ENCODE measurements at regions not wholly inside any gene's neighbourhood (a gene's known extent, or its start where the extent isn't known, plus 50 kb on each side); places are given as distances from the start of the nearest gene placed in this dataset.
A peak's percentile ranks its signal among the peaks of the same experiment; 100 is the strongest.

DNA sequence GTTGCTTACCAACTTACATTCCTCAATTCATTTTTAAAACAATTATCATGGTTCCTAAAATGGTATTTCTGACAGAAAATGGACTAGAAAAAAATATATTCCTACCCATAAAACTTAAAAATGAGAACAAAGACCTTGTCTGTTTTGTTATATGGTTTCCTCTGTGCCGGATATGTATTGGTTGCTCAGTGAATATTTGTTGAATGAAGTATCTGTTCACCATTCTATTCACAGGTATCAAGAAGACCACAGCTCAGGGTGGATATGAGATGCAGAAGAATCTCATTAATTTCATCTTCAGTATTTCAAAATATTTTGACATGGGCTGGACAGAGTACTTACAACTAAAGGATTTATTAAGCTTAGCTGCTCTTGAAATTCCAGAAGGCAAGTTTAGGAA is 58.1 kb downstream of the TUSC7 start:
- Mint-ChIP-seq H3K9me3 (no peaks in the 10 kb centered on the region), H3K36me3 (no peaks in the 10 kb centered on the region), H3K4me3 (no peak overlapping the region), H3K4me1 (no peaks in the 10 kb centered on the region), H3K27me3 (peaks cover 0 to 9% (median 0%) of the 10 kb centered on the region in 5 donors), H3K27ac (no peak overlapping the region)
- POLR2A ChIA-PET: no interaction called here
- DNase-seq (no peak), ATAC-seq (no peak)

DNA sequence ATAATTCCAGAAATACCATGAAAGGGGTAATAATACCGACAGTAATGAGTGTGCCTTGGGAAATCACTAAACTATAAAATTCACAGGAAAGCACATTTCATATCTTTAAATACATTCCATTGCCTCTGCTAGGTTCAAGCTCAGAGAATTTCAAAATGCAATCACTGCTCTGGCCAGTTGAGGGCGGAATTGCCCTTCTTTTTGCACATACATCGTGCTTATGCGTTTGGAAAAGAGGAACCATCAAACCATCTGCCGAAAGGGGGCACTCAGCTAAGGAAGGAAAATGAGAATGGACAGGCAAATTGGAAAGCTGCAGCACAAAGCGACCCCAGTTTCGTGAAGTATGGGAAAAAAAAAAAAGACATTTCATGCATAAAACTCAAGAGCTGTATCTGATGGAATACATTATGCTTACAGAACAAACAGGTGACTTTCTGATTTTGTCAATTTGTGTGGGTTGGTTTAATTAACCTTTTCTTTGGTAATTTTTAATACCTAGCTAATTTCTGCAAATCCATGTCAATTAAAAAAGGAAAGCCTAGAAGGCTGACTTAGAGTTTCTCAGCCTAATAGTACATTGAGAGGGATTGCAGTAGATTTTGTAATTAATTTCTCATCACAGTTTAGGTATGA is 61.4 kb downstream of the TUSC7 start:
- Mint-ChIP-seq H3K4me1 (no peaks in the 10 kb centered on the region), H3K4me3 (no peak overlapping the region), H3K9me3 (no peaks in the 10 kb centered on the region), H3K27me3 (peaks cover 0 to 13% (median 0%) of the 10 kb centered on the region in 5 donors), H3K27ac (no peak overlapping the region), H3K36me3 (no peaks in the 10 kb centered on the region)
- ATAC-seq (no peak), DNase-seq (no peak)
- POLR2A ChIA-PET: no interaction called here

DNA sequence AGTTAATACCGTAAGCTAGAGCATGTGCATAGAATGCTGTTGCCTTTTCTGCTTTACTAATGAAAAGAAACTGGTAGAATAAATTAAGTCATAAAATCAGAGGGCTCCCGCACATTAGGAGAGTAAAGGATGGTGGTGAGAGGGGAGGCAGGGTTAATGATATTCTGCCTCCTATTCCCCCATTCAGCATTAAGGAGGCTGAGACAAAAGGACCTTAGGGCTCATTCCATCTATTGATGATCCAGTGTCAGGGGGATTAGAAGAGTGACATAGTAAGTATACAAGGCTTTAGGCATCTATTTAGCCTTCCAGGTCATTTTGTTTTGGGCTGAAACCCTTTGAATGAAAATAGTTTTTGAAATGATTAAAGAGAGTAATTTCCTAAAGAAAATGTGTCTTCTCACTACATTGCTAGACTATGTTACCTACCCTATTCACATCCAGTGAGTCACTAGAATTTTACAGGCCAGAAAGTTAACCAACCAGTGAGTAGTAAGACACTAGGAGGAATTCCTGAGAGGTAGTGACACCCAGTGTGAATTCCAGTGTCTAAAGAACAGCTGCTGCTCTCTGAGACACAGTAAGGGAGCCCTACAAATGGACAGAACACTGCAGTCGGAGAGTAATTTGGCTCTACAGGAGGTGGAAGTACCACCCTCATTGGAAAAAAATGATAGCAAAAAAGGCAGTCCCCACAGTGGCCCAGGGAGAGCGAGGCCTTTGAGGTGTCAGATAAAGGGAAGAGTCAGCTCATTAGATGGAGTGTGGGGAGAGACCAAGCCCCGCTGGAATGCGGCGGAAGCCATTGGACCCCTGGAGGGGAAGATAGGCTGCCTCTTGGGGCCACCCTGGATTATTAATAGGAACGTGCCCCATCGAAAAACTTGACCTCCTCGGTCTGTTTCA is 67.6 kb downstream of the TUSC7 start:
- POLR2A ChIA-PET: no interaction called here
- Mint-ChIP-seq H3K4me3 (no peak overlapping the region), H3K36me3 (no peaks in the 10 kb centered on the region), H3K27ac (no peak overlapping the region), H3K4me1 (no peaks in the 10 kb centered on the region), H3K9me3 (no peaks in the 10 kb centered on the region), H3K27me3 (peaks cover 0 to 4% (median 0%) of the 10 kb centered on the region in 5 donors)
- ATAC-seq (no peak), DNase-seq (no peak)

DNA sequence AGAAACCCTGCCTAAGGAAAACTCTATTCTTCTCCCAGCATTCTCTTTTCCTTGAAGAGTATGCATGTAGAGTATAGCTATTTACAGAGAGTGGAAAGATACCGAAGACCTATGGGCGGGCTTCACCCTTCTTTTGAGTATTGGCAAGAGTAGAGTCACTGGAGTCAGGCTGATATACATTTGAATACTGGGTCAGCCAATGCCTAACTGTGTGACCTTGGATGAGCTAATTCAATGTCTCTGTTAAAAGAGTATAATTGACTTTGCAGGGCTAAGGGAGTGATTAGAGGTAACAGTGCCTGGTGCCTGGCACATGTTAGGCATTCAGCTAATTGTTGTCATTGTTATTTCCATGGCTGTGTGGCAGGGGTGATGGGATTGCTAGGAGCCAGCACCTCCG is 75.6 kb downstream of the TUSC7 start:
- Mint-ChIP-seq H3K4me1 (no peaks in the 10 kb centered on the region), H3K4me3 (no peak overlapping the region), H3K9me3 (peaks cover 0 to 13% (median 0%) of the 10 kb centered on the region in 9 donors), H3K27me3 (peaks cover 0 to 3% (median 0%) of the 10 kb centered on the region in 5 donors), H3K36me3 (no peaks in the 10 kb centered on the region), H3K27ac (no peak overlapping the region)
- POLR2A ChIA-PET: no interaction called here
- DNase-seq (no peak), ATAC-seq (no peak)

DNA sequence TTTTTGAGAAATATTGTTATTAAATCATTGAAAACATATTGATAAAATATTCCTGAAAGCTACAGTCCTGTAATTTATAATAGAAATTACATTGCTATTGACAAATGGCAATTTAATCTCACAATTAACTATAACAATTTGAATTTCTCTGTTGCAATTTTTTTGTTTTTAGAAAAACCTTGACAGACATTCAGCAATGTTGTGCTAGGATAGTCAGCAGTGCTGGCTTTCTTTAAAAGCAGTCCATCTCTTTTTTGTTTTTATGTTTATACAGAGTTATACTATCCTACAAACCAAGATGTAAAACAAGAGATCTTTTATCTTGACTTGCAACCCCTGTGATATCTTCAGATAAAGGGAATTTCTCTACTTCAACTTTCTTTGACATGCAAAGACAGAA is 93.1 kb downstream of the TUSC7 start:
- Mint-ChIP-seq H3K4me3 (no peak overlapping the region), H3K4me1 (no peaks in the 10 kb centered on the region), H3K9me3 (peaks cover 4 to 28% (median 8%) of the 10 kb centered on the region in 9 donors), H3K27me3 (no peaks in the 10 kb centered on the region), H3K36me3 (peaks cover 0 to 6% (median 0%) of the 10 kb centered on the region in 3 donors), H3K27ac (no peak overlapping the region)
- POLR2A ChIA-PET: no interaction called here
- ATAC-seq: no peak
- DNase-seq: no peak

DNA sequence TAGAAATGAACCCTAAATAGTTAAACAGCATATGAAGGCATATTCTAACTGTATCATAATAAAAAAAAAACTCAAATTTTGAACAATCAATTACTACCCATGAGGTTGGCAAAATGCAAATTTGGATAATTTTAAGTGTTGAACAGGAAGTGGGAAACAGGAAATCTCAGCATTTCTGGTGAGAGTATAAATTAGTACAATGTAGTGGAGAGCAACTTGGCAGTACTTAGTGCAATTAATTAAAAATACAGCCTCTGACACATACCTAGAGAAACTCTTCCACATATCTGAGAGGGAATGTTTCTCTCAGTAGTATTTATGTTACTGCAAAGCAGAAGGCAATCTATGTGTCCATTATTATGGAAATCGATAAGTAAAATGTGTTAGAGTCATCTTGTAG is 96.8 kb downstream of the TUSC7 start:
- DNase-seq (no peak), ATAC-seq (no peak)
- H3K4me1 Mint-ChIP-seq: no peaks in the 10 kb centered on the region
- H3K9me3 Mint-ChIP-seq: peaks cover 5 to 36% (median 18%) of the 10 kb centered on the region in 9 donors
- POLR2A ChIA-PET: no interaction called here
- no peak overlapping the region for H3K27ac Mint-ChIP-seq
- H3K4me3 Mint-ChIP-seq: no peak overlapping the region
- peaks cover 0 to 6% (median 0%) of the 10 kb centered on the region in 3 donors for H3K36me3 Mint-ChIP-seq
- no peaks in the 10 kb centered on the region for H3K27me3 Mint-ChIP-seq

DNA sequence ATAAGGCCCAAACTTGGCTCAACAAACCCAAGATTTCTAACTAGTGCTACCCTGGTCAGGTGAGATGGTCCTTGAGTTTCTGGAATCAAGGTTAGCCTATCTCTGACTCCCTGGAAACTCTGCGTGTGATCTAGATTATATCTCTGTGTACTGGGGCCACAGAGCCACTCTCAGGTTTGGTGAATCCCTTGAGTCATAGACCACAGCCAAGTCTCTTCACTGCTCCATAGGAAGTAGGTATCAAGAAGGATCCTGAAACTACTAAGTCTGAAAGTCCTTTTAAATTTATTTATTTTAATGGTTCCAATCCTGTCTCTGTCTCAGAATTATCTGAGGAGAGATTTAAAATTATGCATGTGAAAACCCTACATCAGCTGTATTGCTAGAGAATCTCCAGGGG is 99.1 kb downstream of the TUSC7 start:
- peaks cover 4 to 22% (median 14%) of the 10 kb centered on the region in 9 donors for H3K9me3 Mint-ChIP-seq
- no peak for DNase-seq
- no peak for ATAC-seq
- H3K27ac Mint-ChIP-seq: no peak overlapping the region
- no peaks in the 10 kb centered on the region for H3K4me1 Mint-ChIP-seq
- H3K27me3 Mint-ChIP-seq: no peaks in the 10 kb centered on the region
- H3K4me3 Mint-ChIP-seq: no peak overlapping the region
- POLR2A ChIA-PET: no interaction called here
- H3K36me3 Mint-ChIP-seq: no peaks in the 10 kb centered on the region

DNA sequence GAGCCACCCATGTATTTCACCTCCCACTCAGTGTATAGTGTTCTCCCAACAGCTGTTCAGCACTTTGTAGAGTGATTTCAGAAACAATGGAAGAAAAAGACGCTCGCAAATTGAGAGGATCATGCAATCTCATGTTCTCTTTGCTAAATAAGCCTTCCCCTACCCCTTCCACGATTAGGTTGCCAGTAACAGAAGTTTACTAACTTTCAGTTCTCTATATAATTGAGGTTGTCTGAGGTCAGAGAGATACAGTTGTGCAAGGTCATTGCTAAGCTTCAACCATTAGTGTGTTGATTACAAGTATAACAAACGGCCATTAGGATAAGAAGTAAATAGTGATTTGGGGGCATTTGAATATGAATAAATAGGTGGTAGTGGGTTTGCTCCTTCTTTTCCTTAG is 99.6 kb downstream of the TUSC7 start:
- DNase-seq: no peak
- H3K27me3 Mint-ChIP-seq: no peaks in the 10 kb centered on the region
- no peak overlapping the region for H3K27ac Mint-ChIP-seq
- peaks cover 4 to 21% (median 14%) of the 10 kb centered on the region in 9 donors for H3K9me3 Mint-ChIP-seq
- H3K36me3 Mint-ChIP-seq: no peaks in the 10 kb centered on the region
- POLR2A ChIA-PET: no interaction called here
- H3K4me1 Mint-ChIP-seq: no peaks in the 10 kb centered on the region
- no peak for ATAC-seq
- no peak overlapping the region for H3K4me3 Mint-ChIP-seq

DNA sequence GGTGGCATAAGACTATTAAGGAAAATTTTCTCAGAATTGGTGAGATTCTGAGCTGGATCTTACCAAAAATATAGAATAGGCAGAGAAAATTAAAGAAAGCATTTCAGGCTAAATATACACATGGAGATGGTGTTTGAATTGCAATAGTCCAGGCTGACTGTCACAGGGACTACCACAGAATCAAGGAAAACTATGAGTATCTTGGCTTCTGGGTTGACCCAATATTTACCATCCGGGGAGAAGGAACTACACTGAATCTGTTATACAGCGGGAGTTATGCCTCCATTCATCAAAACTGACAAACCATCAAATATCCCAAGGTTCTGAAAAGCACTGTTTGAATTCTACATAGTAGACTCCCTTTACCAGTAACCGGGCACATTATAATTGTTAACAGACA is 102.2 kb downstream of the TUSC7 start:
- no peak overlapping the region for H3K4me3 Mint-ChIP-seq
- no peaks in the 10 kb centered on the region for H3K4me1 Mint-ChIP-seq
- DNase-seq: no peak
- POLR2A ChIA-PET: no interaction called here
- no peaks in the 10 kb centered on the region for H3K27me3 Mint-ChIP-seq
- no peak overlapping the region for H3K27ac Mint-ChIP-seq
- no peaks in the 10 kb centered on the region for H3K36me3 Mint-ChIP-seq
- ATAC-seq: no peak
- H3K9me3 Mint-ChIP-seq: peaks cover 2 to 15% (median 8%) of the 10 kb centered on the region in 9 donors

DNA sequence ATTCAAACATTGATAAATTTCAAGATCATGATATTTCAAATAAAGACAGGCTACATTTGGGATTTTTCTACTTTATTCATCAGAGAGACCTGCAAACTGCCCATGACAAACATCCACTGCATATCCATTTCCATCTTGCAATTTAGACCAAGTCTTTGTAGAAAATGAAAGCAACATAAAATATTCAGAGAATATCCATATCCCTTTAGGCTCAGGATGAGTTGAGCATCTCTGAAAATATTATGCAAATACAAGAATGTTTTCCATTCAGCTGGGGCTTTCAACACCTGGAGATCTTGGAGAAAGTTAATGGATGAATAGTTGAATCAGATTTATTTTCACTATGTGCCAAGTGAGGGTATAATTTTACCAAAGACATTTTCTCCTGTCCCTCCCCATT is 103.4 kb downstream of the TUSC7 start:
- peaks cover 0 to 11% (median 5%) of the 10 kb centered on the region in 9 donors for H3K9me3 Mint-ChIP-seq
- DNase-seq (no peak), ATAC-seq (no peak)
- no peaks in the 10 kb centered on the region for H3K36me3 Mint-ChIP-seq
- no peak overlapping the region for H3K27ac Mint-ChIP-seq
- H3K4me3 Mint-ChIP-seq: no peak overlapping the region
- no peaks in the 10 kb centered on the region for H3K27me3 Mint-ChIP-seq
- POLR2A ChIA-PET: no interaction called here
- no peaks in the 10 kb centered on the region for H3K4me1 Mint-ChIP-seq

DNA sequence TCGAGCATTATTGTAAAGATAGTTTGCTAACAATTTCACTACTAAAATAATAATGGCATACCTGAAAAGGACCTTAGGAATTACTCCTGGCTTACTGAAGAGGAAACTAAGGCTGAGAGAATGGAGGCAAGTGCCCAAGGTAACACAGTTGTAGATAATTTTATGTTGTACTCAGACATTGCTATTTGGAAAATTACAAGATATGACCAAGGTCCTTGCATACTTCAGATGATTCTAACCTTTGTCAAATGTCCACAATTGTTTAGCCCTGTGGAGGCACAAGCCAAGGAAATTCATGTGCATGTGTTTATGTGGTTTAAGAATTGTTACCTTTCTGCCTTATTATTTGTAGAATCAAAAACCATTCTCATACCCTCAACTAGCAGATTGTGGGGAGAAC is 105.7 kb downstream of the TUSC7 start:
- no peak overlapping the region for H3K4me3 Mint-ChIP-seq
- no peak overlapping the region for H3K27ac Mint-ChIP-seq
- ATAC-seq: no peak
- H3K36me3 Mint-ChIP-seq: no peaks in the 10 kb centered on the region
- H3K9me3 Mint-ChIP-seq: peaks cover 0 to 6% (median 0%) of the 10 kb centered on the region in 9 donors
- no peaks in the 10 kb centered on the region for H3K27me3 Mint-ChIP-seq
- POLR2A ChIA-PET: no interaction called here
- no peaks in the 10 kb centered on the region for H3K4me1 Mint-ChIP-seq
- DNase-seq: no peak

DNA sequence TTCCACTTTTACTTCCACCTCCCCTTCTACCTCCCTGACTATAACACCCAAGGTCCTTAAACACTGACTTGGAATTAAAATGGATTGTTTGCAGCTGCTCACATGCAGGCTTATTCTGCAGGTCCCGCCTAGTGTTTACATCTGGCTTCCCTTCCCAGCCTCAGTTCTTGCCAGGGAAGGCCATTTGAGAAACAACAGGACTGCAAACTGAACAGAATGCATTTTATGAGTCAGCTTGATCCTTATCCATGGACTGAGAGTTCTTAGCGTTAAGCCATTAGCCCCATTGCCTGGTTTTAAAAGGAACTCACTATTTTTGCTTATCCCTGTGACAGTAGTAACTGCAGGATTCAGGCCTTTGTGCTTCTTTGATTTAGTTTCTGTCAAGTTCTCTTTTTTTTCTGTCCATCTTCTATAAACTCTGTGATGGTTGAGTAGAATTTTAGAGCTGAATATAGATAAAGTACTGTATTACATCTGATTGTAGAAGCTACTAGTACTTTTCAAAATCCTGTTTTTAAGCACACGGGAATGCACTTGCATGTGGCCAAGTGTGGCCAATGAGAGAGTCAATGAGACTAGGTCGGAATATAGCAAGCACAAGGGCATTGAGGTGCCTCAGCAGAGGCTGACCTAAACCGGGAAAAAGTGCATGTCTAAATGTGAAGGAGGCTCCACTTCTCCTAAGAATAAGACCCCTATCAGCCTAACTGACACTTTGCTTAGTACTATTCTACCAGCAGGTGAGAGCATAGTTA is 106.4 kb downstream of the TUSC7 start:
- ATAC-seq: no peak
- DNase-seq: no peak
- Mint-ChIP-seq H3K27me3 (no peaks in the 10 kb centered on the region), H3K4me1 (no peaks in the 10 kb centered on the region), H3K36me3 (no peaks in the 10 kb centered on the region), H3K27ac (peak overlapping the region in 1 of 10 donors; percentile 8), H3K4me3 (no peak overlapping the region), H3K9me3 (peaks cover 0 to under 1% (median 0%) of the 10 kb centered on the region in 9 donors)
- POLR2A ChIA-PET: no interaction called here

DNA sequence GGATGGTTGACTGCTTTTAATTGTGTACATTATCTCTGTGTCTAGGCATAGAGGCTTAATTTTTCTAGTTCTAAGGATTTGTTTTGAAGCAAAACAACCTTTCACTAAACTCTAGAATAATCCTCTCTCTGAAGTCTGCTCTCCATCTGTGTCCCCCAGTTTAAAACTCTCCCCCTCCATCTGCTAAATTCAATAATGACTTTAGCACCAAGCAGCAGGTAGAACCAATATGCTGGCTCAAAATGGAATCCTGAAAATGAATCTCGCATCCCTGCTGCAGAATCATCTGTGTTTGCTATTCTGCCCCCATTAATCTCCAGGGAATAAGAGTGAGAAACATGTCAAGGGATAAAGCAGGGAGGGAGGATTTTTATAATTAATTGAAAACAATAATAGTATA is 111.8 kb downstream of the TUSC7 start:
- DNase-seq (no peak), ATAC-seq (no peak)
- no peak overlapping the region for H3K27ac Mint-ChIP-seq
- no peaks in the 10 kb centered on the region for H3K4me1 Mint-ChIP-seq
- peaks cover 0 to 2% (median 0%) of the 10 kb centered on the region in 9 donors for H3K9me3 Mint-ChIP-seq
- POLR2A ChIA-PET: no interaction called here
- peaks cover 0 to 2% (median 0%) of the 10 kb centered on the region in 5 donors for H3K27me3 Mint-ChIP-seq
- H3K4me3 Mint-ChIP-seq: no peak overlapping the region
- H3K36me3 Mint-ChIP-seq: no peaks in the 10 kb centered on the region
